SK-N-SH (cell line): ENCODE measurements at regions not wholly inside any gene's neighbourhood (a gene's known extent, or its start where the extent isn't known, plus 50 kb on each side); places are given as distances from the start of the nearest gene placed in this dataset.

Source experiments
- CTCF ChIA-PET: fragments of 300-600, 350-600 bp; formaldehyde crosslinking; extraction: SDS; loops from one replicate; lab custom pipeline; 2021; lab: Yijun Ruan, JAX
- POLR2A ChIA-PET: fragments of 350-600 bp; sonication (Branson Sonifier 250); formaldehyde crosslinking; extraction: SDS; loops from one replicate; lab custom pipeline; 2020; ENCODE audit warnings: antibody characterized with exemption, inconsistent platforms; lab: Yijun Ruan, JAX
- DNase-seq: peaks from one replicate; pipeline ENCODE4 v3.0.0; 2012
- H2AFZ ChIP-seq: fragments of 200-600 bp; sonication (generic); 2 replicates; pipeline ENCODE4 v1.8.1; 2016; ENCODE audit warnings: antibody characterized with exemption, mild to moderate bottlenecking, low read depth
- H3F3A ChIP-seq: fragments of 200-600 bp; sonication (generic); replicated peaks from 2 replicates; pipeline ENCODE3; 2016; ENCODE audit warnings: antibody characterized with exemption, mild to moderate bottlenecking; ENCODE audit not compliant: insufficient read depth
- H3K27ac ChIP-seq, 2 experiments: fragments of 200-500 bp in 1 of 2; fragments of 200-600 bp in 1 of 2; sonication (Bioruptor generic) in 1 of 2; sonication (generic), shearing (Covaris generic) in 1 of 2; 2 replicates each; pipeline versions ENCODE4 v1.5.1 to v1.6.1; 2014 to 2016; ENCODE audit warnings: low read depth in 2 of 2, inconsistent platforms in 1 of 2, low read length in 1 of 2, mild to moderate bottlenecking in 1 of 2, mixed read lengths in 1 of 2
- H3K27me3 ChIP-seq: fragments of 200-600 bp; sonication (generic), shearing (Covaris generic); 2 replicates; pipeline ENCODE4 v1.6.1; 2016; ENCODE audit warnings: mixed run types; ENCODE audit not compliant: insufficient read depth
- H3K36me3 ChIP-seq, 2 experiments: fragments of 200-500 bp in 1 of 2; fragments of 200-600 bp in 1 of 2; sonication (Bioruptor generic) in 1 of 2; sonication (generic) in 1 of 2; replicated peaks in 1 of 2; 2 replicates each; pipeline versions ENCODE3 to v1.5.1; 2014 to 2016; ENCODE audit warnings: low read length in 1 of 2, mild to moderate bottlenecking in 1 of 2; ENCODE audit not compliant: insufficient read depth in 2 of 2, control insufficient read depth in 1 of 2
- H3K4me1 ChIP-seq, 2 experiments: fragments of 200-500 bp in 1 of 2; fragments of 200-600 bp in 1 of 2; sonication (Bioruptor generic) in 1 of 2; sonication (generic), shearing (Covaris generic) in 1 of 2; 2 replicates each; pipeline versions ENCODE4 v1.5.1 to v1.6.1; 2014 to 2016; ENCODE audit warnings: low read depth in 1 of 2, low read length in 1 of 2, mixed run types in 1 of 2; ENCODE audit not compliant: insufficient read depth in 2 of 2, control insufficient read depth in 1 of 2
- H3K4me2 ChIP-seq: fragments of 200-600 bp; sonication (generic), shearing (Covaris generic); 2 replicates; pipeline ENCODE4 v1.6.1; 2017; ENCODE audit warnings: mixed run types
- H3K4me3 ChIP-seq, 2 experiments: fragments of 200-500 bp in 1 of 2; fragments of 200-600 bp in 1 of 2; sonication (Bioruptor generic) in 1 of 2; sonication (generic), shearing (Covaris generic) in 1 of 2; 2 replicates each; pipeline versions ENCODE4 v1.5.1 to v1.8.1; 2014 to 2016; ENCODE audit warnings: low read depth in 2 of 2, inconsistent platforms in 1 of 2, low read length in 1 of 2, mild to moderate bottlenecking in 1 of 2, mixed read lengths in 1 of 2, moderate library complexity in 1 of 2
- H3K79me2 ChIP-seq: fragments of 200-600 bp; sonication (generic); 2 replicates; pipeline ENCODE4 v1.8.1; 2017; ENCODE audit warnings: mild to moderate bottlenecking; ENCODE audit not compliant: insufficient read depth
- H3K9ac ChIP-seq: fragments of 200-600 bp; sonication (generic); 2 replicates; pipeline ENCODE4 v1.6.1; 2017; ENCODE audit warnings: mixed run types
- H3K9me2 ChIP-seq: fragments of 200-600 bp; sonication (generic); 2 replicates; pipeline ENCODE4 v1.6.1; 2017; ENCODE audit warnings: mixed run types
- H3K9me3 ChIP-seq: fragments of 200-600 bp; sonication (generic); 2 replicates; pipeline ENCODE4 v1.6.1; 2017; ENCODE audit warnings: mixed run types, mild to moderate bottlenecking, moderate library complexity
- H4K20me1 ChIP-seq: fragments of 200-600 bp; sonication (generic); 2 replicates; pipeline ENCODE4 v1.6.1; 2017; ENCODE audit warnings: mild to moderate bottlenecking, mixed run types; ENCODE audit not compliant: insufficient read depth
- ELF1 ChIP-seq: IDR thresholded peaks from 2 replicates; pipeline ENCODE4 v1.4.0; 2012
- EZH2phosphoT487 ChIP-seq: fragments of 200-600 bp; sonication (generic); IDR thresholded peaks from 2 replicates; pipeline ENCODE4 v1.6.1; 2017; ENCODE audit warnings: low read depth, mixed run types, mild to moderate bottlenecking, antibody characterized with exemption, moderate library complexity, borderline replicate concordance
- FOXJ3 ChIP-seq: sonication (generic); formaldehyde crosslinking; IDR thresholded peaks from 2 replicates; pipeline ENCODE4 v1.5.1; 2020; ENCODE audit warnings: mild to moderate bottlenecking, missing genetic modification reagents
- FOXM1 ChIP-seq: IDR thresholded peaks from 2 replicates; pipeline ENCODE4 v1.4.0; 2012; ENCODE audit warnings: low read depth, mild to moderate bottlenecking
- GATA2 ChIP-seq: sonication (generic); formaldehyde crosslinking; IDR thresholded peaks from 2 replicates; pipeline ENCODE4 v1.5.0; 2020; ENCODE audit warnings: mild to moderate bottlenecking, missing genetic modification reagents
- MXI1 ChIP-seq: IDR thresholded peaks from 2 replicates; pipeline ENCODE4 v1.6.1; 2012; ENCODE audit warnings: mild to moderate bottlenecking, low read depth, low read length, improper control_type of control experiment
- NFIC ChIP-seq: IDR thresholded peaks from 2 replicates; pipeline ENCODE4 v1.4.0; 2012; ENCODE audit warnings: borderline replicate concordance
- RAD21 ChIP-seq: IDR thresholded peaks from 2 replicates; pipeline ENCODE4 v1.6.1; 2012; ENCODE audit warnings: mild to moderate bottlenecking, low read length
- RCOR1 ChIP-seq: fragments of 150-350 bp; IDR thresholded peaks from 2 replicates; pipeline ENCODE4 v1.6.1; 2017; ENCODE audit warnings: antibody characterized with exemption, low read length
- RFX5 ChIP-seq: IDR thresholded peaks from 2 replicates; pipeline ENCODE4 v1.6.1; 2012; ENCODE audit warnings: mild to moderate bottlenecking, improper control_type of control experiment, low read length
- SMC3 ChIP-seq: IDR thresholded peaks from 2 replicates; pipeline ENCODE4 v1.6.1; 2012; ENCODE audit warnings: low read depth, low read length, improper control_type of control experiment
- TCF12 ChIP-seq: IDR thresholded peaks from 2 replicates; pipeline ENCODE4 v1.4.0; 2012
- TEAD4 ChIP-seq: IDR thresholded peaks from 2 replicates; pipeline ENCODE4 v1.4.0; 2012; ENCODE audit warnings: mild to moderate bottlenecking, borderline replicate concordance; ENCODE audit not compliant: insufficient read depth
- YY1 ChIP-seq: IDR thresholded peaks from 2 replicates; pipeline ENCODE4 v1.4.0; 2012; ENCODE audit warnings: low read depth, mild to moderate bottlenecking
- WGBS: methylation state at CpG from one replicate; pipeline ENCODE4 v1.1.6; 2017; ENCODE audit warnings: low lambda C conversion rate; 5-methylcytosine and 5-hydroxymethylcytosine counted together
- TF ChIP-seq, protein P1 (sequence below): IDR thresholded peaks from 2 replicates; pipeline ENCODE4; 2012
- TF ChIP-seq, protein P2 (sequence below): IDR thresholded peaks from 2 replicates; pipeline ENCODE4 v1.4.0; 2012; ENCODE audit warnings: low read depth
- TF ChIP-seq, protein P3 (sequence below): IDR thresholded peaks from 2 replicates; pipeline ENCODE4 v1.4.0; 2012; ENCODE audit warnings: low read depth, borderline replicate concordance
- TF ChIP-seq, protein P4 (sequence below): fragments of 150-350 bp; IDR thresholded peaks from 2 replicates; pipeline ENCODE4 v1.6.1; 2017; ENCODE audit warnings: antibody characterized with exemption, low read length, low read depth, borderline replicate concordance
- TF ChIP-seq, protein P5 (sequence below): fragments of 200-600 bp; sonication (generic); IDR thresholded peaks from 2 replicates; pipeline ENCODE4 v1.6.1; 2017; ENCODE audit warnings: antibody characterized with exemption, mild to moderate bottlenecking, moderate library complexity

DNA sequence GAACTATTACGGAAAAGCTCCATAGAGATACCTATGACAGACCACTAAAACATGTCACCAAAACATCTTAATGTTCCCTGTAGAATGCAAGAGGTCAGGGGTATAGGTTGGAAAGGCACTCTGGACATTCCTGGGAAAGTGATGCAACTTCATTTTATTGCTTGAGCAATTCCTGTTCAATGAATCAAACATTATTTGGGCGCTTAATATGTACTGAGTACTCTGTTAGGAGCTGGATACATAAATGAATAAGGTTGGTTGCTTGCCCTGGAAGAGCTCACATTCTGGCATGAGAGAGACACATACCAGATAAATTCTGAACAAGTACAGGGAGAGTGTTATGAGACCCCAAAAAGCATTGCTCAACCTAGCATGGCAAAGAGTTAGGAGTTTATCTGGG lies 408.9 kb upstream of the DMAC1 start (continued):
- TF ChIP-seq, protein P1, sequence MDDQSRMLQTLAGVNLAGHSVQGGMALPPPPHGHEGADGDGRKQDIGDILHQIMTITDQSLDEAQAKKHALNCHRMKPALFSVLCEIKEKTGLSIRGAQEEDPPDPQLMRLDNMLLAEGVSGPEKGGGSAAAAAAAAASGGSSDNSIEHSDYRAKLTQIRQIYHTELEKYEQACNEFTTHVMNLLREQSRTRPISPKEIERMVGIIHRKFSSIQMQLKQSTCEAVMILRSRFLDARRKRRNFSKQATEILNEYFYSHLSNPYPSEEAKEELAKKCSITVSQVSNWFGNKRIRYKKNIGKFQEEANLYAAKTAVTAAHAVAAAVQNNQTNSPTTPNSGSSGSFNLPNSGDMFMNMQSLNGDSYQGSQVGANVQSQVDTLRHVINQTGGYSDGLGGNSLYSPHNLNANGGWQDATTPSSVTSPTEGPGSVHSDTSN: no peak
- TF ChIP-seq FOXM1: no peak
- no peak for TF ChIP-seq YY1
- TF ChIP-seq, protein P2, sequence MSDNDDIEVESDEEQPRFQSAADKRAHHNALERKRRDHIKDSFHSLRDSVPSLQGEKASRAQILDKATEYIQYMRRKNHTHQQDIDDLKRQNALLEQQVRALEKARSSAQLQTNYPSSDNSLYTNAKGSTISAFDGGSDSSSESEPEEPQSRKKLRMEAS: no peak
- no peak for TF ChIP-seq FOXJ3 (CRISPR knock-in tag)
- TF ChIP-seq NFIC: no peak

DNA sequence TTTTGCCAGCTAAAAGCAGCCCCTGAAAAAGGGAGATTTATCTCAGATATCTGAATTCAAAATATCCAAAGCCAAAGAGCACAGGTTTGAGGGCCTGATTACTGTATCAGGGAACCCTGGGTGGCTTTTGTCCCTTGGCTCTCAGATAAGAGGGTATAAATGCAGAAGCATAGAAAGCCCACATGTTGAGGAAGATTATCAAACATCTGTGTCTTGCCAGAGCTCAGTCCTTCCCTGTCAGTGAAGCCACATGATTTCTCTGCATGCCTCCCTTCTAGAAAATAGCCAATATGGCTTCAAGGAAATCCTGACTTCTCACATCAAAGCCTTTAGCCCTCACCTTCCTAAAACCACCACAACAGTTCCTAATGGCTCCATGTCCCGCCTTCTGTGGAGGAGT lies 408.0 kb upstream of the DMAC1 start:
- POLR2A ChIA-PET: no interaction called here
- no peak overlapping the region for H3K4me3 ChIP-seq
- no peaks in the 10 kb centered on the region for H3K9me3 ChIP-seq
- H3K27ac ChIP-seq: no peak overlapping the region
- no peaks in the 10 kb centered on the region for H3F3A ChIP-seq
- WGBS: 25% methylated on average over 1 of the region's 1 CpG
- no peaks in the 10 kb centered on the region for H3K9me2 ChIP-seq
- H3K4me2 ChIP-seq: no peak overlapping the region
- no peaks in the 10 kb centered on the region for H3K27me3 ChIP-seq
- no peak overlapping the region for H2AFZ ChIP-seq
- H4K20me1 ChIP-seq: no peaks in the 10 kb centered on the region
- no peaks in the 10 kb centered on the region for H3K36me3 ChIP-seq
- no peak for DNase-seq
- no peak overlapping the region for H3K9ac ChIP-seq
- no peaks in the 10 kb centered on the region for H3K79me2 ChIP-seq
- H3K4me1 ChIP-seq: no peaks in the 10 kb centered on the region
- CTCF ChIA-PET: interaction anchor here (1.0 to 1.4 kb wide), 2 partner anchors 13 kb away, joined by 3 read pairs; no protein-coding TSS in a partner anchor
- TF ChIP-seq YY1 (no peak), TEAD4 (no peak), TCF12 (no peak), FOXM1 (no peak)

DNA sequence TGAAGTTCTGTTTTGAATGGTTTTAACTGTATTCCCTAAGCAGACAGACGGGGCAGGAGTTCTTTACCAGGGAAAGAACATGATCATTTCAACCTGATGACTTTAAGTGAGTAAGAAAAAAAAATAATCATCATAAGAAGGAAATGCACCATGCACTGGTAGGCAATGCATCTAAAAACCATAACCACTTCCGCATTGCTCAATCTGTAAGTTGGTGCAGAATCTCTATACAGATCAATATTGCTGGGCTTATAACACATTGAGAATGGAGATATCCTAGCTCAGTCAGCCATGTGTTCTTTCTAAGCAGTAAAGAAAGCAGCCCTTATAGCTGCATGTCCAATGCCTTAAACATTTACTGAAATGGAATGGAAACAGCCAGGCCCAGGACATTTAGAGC lies 407.1 kb upstream of the DMAC1 start:
- H3K4me3 ChIP-seq: no peak overlapping the region
- H3K4me2 ChIP-seq: no peak overlapping the region
- no peaks in the 10 kb centered on the region for H3K27me3 ChIP-seq
- H3K36me3 ChIP-seq: no peaks in the 10 kb centered on the region
- POLR2A ChIA-PET: no interaction called here
- no peak overlapping the region for H2AFZ ChIP-seq
- no peaks in the 10 kb centered on the region for H3F3A ChIP-seq
- no peaks in the 10 kb centered on the region for H3K9me3 ChIP-seq
- no peaks in the 10 kb centered on the region for H3K9me2 ChIP-seq
- no peaks in the 10 kb centered on the region for H4K20me1 ChIP-seq
- H3K9ac ChIP-seq: no peak overlapping the region
- CTCF ChIA-PET: no interaction called here
- H3K4me1 ChIP-seq: no peaks in the 10 kb centered on the region
- no peaks in the 10 kb centered on the region for H3K79me2 ChIP-seq
- 23% methylated on average over 2 of the region's 2 CpGs for WGBS
- H3K27ac ChIP-seq: no peak overlapping the region
- no peak for DNase-seq
- TF ChIP-seq, protein P3, sequence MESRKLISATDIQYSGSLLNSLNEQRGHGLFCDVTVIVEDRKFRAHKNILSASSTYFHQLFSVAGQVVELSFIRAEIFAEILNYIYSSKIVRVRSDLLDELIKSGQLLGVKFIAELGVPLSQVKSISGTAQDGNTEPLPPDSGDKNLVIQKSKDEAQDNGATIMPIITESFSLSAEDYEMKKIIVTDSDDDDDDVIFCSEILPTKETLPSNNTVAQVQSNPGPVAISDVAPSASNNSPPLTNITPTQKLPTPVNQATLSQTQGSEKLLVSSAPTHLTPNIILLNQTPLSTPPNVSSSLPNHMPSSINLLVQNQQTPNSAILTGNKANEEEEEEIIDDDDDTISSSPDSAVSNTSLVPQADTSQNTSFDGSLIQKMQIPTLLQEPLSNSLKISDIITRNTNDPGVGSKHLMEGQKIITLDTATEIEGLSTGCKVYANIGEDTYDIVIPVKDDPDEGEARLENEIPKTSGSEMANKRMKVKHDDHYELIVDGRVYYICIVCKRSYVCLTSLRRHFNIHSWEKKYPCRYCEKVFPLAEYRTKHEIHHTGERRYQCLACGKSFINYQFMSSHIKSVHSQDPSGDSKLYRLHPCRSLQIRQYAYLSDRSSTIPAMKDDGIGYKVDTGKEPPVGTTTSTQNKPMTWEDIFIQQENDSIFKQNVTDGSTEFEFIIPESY: no peak
- TF ChIP-seq TCF12 (no peak), RFX5 (no peak), FOXJ3 (CRISPR knock-in tag) (no peak), YY1 (no peak), FOXM1 (no peak), MXI1 (no peak), RAD21 (no peak), ELF1 (no peak), GATA2 (no peak), EZH2phosphoT487 (no peak), RCOR1 (no peak), SMC3 (no peak)
- TF ChIP-seq, protein P4, sequence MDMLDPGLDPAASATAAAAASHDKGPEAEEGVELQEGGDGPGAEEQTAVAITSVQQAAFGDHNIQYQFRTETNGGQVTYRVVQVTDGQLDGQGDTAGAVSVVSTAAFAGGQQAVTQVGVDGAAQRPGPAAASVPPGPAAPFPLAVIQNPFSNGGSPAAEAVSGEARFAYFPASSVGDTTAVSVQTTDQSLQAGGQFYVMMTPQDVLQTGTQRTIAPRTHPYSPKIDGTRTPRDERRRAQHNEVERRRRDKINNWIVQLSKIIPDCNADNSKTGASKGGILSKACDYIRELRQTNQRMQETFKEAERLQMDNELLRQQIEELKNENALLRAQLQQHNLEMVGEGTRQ: no peak
- TF ChIP-seq, protein P5, sequence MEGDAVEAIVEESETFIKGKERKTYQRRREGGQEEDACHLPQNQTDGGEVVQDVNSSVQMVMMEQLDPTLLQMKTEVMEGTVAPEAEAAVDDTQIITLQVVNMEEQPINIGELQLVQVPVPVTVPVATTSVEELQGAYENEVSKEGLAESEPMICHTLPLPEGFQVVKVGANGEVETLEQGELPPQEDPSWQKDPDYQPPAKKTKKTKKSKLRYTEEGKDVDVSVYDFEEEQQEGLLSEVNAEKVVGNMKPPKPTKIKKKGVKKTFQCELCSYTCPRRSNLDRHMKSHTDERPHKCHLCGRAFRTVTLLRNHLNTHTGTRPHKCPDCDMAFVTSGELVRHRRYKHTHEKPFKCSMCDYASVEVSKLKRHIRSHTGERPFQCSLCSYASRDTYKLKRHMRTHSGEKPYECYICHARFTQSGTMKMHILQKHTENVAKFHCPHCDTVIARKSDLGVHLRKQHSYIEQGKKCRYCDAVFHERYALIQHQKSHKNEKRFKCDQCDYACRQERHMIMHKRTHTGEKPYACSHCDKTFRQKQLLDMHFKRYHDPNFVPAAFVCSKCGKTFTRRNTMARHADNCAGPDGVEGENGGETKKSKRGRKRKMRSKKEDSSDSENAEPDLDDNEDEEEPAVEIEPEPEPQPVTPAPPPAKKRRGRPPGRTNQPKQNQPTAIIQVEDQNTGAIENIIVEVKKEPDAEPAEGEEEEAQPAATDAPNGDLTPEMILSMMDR: no peak
- TF ChIP-seq, protein P1: no peak
